Large intestine (tissue), 3 donors: ENCODE measurements at regions not wholly inside any gene's neighbourhood (a gene's known extent, or its start where the extent isn't known, plus 50 kb on each side); places are given as distances from the start of the nearest gene placed in this dataset.

Experiments used
- DNase-seq, 2 donors: peaks; one replicate each; pipeline versions ENCODE4 v3.0.0 to v3.0.0-alpha.2; 2013
- H3K27ac ChIP-seq: one replicate; pipeline ENCODE4 v1.5.1; 2013; ENCODE audit warnings: low read length
- H3K27me3 ChIP-seq: 2 replicates; pipeline ENCODE4 v1.6.1; 2013; ENCODE audit warnings: low read length; ENCODE audit not compliant: control insufficient read depth, insufficient read depth
- H3K36me3 ChIP-seq: 2 replicates; pipeline ENCODE4 v1.6.1; 2013; ENCODE audit warnings: low read length; ENCODE audit not compliant: control insufficient read depth, insufficient read depth
- H3K4me1 ChIP-seq: one replicate; pipeline ENCODE4 v1.6.1; 2013; ENCODE audit warnings: low read length; ENCODE audit not compliant: control insufficient read depth, insufficient read depth
- H3K4me3 ChIP-seq: one replicate; pipeline ENCODE4 v1.5.1; 2013; ENCODE audit warnings: low read length
- H3K9me3 ChIP-seq: one replicate; pipeline ENCODE4 v1.6.1; 2013; ENCODE audit warnings: mild to moderate bottlenecking, low read depth, low read length, moderate library complexity; ENCODE audit not compliant: control insufficient read depth
- WGBS: methylation state at CpG from one replicate; pipeline ENCODE4 v1.1.5; 2013; ENCODE audit warnings: low lambda C conversion rate; ENCODE audit not compliant: insufficient coverage; 5-methylcytosine and 5-hydroxymethylcytosine counted together

DNA sequence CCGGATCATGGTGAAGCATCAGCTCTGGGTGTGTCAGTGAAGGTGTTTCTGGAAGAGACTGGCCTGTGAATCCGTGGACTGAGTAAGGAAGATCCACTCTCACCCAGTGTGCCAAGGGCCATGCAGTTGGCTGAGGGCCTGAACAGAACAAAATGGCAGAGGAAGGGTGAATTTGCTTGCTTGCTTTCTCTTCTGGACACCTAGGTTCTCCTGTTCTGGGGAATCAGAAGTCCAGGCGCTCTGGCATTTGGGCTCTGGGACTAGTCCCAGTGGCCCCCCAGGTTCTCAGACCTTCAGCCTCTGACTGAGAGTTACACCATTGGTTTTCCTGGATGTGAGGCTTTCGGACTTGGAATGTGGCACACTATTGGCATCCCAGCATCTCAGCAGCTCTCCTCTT lies 1170.8 kb downstream of the TBC1D22A start:
- no peak overlapping the region for H3K27ac ChIP-seq
- H3K4me1 ChIP-seq: no peaks in the 10 kb centered on the region
- no peaks in the 10 kb centered on the region for H3K27me3 ChIP-seq
- no peak overlapping the region for H3K4me3 ChIP-seq
- no peaks in the 10 kb centered on the region for H3K36me3 ChIP-seq
- 80% methylated on average over 2 of the region's 4 CpGs for WGBS
- no peak for DNase-seq
- H3K9me3 ChIP-seq: peaks cover 4% of the 10 kb centered on the region

DNA sequence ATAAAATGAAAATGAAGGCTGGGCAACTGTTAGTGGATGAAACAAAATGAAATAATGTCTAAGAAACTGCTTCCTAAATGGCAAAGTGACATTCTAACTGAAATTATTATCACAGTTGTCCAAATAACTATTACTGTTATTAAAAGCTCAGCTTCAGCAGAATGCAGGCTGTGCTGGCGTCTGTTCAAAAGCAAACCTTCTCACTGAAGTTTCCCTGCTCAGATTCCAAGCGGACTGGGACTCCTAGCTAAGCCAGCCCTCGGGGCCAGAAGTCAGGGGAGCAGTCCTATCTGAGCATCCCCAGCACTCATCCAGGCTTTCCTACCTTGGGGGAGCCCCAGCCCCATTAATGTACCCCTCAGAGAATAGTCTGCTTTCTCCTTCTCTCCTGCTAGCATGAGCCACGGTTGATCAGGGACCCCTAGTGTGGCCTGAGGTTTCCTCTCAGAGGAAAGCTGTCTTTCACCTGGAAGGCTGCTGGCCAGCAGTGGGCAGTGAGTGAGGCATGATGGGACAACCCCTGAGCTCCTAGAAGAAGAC lies 1167.3 kb downstream of the TBC1D22A start:
- no peak overlapping the region for H3K4me3 ChIP-seq

DNA sequence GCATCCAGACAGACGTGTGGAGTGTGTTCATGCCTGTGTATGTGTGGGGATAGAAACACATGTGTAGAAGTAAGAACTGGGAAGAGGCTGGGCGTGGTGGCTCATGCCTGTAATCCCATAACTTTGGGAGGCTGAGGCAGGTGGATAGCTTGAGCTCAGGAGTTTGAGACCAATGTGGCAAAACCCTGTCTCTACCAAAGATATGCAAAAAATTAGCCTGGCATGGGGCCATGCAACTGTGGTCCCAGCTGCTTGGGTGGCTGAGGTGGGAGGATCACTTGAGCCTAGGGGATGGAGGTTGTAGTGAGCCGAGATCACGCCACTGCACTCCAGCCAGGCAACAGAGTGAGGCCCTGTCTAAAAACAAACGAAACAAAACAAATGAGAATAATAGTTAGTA lies 1166.6 kb downstream of the TBC1D22A start:
- H3K27ac ChIP-seq: no peak overlapping the region
- H3K4me3 ChIP-seq: no peak overlapping the region
- peaks cover 3% of the 10 kb centered on the region for H3K9me3 ChIP-seq
- no peaks in the 10 kb centered on the region for H3K4me1 ChIP-seq
- H3K27me3 ChIP-seq: no peaks in the 10 kb centered on the region
- 67% methylated on average over 1 of the region's 5 CpGs for WGBS
- no peaks in the 10 kb centered on the region for H3K36me3 ChIP-seq
- no peak for DNase-seq

More for the DNA sequence above, 1167.3 kb downstream of the TBC1D22A start:
- Histone ChIP-seq H3K27me3 (no peaks in the 10 kb centered on the region), H3K36me3 (no peaks in the 10 kb centered on the region), H3K4me1 (no peaks in the 10 kb centered on the region), H3K9me3 (peaks cover 4% of the 10 kb centered on the region), H3K27ac (no peak overlapping the region)
- DNase-seq: no peak
- WGBS: no CpG with 5 or more reads among the region's 4 CpGs

DNA sequence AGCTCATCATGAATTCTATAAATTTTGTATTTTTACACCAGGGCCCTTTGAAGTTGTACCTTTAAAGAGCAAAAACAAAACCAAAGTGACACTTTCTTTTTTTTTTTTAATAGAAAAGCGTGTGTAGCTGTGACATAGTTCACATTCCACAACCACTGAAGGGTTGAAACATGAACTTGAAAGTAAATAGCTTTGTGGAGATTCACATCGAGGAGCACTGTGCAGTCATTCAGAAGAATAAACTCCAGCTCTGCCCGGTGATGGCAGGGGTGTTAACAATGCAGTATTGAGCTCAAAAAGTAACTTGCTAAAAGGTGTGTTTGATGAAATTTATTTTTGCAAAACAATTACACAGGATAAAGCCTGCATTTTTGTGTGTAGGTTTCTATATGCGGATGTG lies 1166.2 kb downstream of the TBC1D22A start:
- WGBS: no CpG with 5 or more reads among the region's 4 CpGs
- Histone ChIP-seq H3K27ac (no peak overlapping the region), H3K27me3 (no peaks in the 10 kb centered on the region), H3K4me3 (no peak overlapping the region), H3K4me1 (no peaks in the 10 kb centered on the region), H3K9me3 (no peaks in the 10 kb centered on the region), H3K36me3 (no peaks in the 10 kb centered on the region)
- DNase-seq: no peak

DNA sequence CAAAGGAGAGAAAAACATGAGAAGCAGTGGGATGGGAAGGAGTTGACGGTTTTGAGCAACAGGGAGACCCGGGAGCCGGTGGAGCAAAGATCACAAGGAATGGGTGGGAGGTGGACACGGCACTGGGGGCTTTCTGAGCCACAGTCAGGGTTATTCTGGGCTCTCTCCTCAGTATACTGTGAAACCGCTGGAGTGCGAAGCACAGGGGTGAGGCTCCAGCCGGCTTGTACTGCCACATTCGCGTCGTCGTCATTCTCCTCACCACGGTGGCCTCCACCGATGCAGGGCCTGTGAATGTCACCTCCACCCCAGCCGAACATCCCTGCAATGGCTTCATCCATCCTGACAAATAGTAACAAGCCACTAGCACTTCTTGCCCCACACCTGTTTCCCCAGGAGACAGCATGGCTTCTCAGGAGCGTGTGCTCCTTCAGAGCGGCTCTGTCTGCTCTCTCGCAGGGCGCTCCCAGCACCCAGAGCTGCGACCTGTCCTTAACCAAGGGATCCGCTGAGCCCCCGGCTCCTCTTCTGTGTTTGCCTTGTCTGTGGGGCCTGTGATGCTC lies 1165.3 kb downstream of the TBC1D22A start:
- Histone ChIP-seq H3K27ac (no peak overlapping the region), H3K36me3 (no peaks in the 10 kb centered on the region), H3K4me3 (no peak overlapping the region), H3K9me3 (no peaks in the 10 kb centered on the region), H3K4me1 (no peaks in the 10 kb centered on the region), H3K27me3 (no peaks in the 10 kb centered on the region)
- 100% methylated on average over 1 of the region's 21 CpGs for WGBS
- DNase-seq: no peak

DNA sequence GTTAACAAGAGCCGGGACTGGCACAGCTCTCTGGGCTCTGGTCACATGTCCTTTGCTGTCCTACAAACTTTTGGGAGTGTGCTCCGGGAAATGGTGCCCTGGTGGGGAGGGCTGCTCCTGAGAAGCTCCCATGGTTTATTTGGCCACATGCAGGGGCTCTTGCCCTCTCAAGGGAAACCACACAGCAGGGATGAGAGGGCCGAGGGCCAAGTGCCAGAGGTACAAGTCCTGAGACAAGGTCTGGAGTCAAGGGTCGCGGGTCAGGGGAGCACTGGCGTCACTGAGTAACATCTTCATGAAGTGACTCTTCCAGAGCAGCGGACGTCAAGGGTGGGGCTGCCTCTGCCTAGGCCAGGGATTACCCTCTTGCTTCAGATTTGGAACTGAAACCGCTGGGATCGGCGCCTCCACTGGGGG lies 1160.6 kb downstream of the TBC1D22A start:
- H3K27ac ChIP-seq: no peak overlapping the region
- no peak overlapping the region for H3K4me3 ChIP-seq
- H3K27me3 ChIP-seq: no peaks in the 10 kb centered on the region
- no peaks in the 10 kb centered on the region for H3K9me3 ChIP-seq
- H3K36me3 ChIP-seq: no peaks in the 10 kb centered on the region
- DNase-seq: no peak
- H3K4me1 ChIP-seq: no peaks in the 10 kb centered on the region
- no CpG with 5 or more reads among the region's 11 CpGs for WGBS

DNA sequence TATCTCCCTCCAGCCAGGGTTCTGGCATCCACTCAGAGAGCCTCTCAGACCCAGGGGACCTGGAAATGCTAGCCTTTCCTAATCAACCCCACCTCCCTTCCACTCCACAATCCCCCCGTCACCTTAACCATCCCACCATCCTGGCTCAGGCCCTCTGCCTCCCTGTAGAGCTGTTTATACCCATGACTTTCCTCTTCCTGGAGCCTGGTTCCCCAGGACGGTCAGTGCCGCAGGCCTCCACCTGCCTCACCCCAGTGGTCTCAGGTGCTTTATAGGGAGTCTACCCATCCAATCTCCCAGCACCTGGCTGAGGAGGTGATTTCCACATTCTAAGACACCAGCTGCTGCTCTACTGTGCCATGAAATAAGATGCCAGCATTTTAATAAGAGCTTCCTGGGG lies 1159.5 kb downstream of the TBC1D22A start:
- no peaks in the 10 kb centered on the region for H3K4me1 ChIP-seq
- no peak overlapping the region for H3K27ac ChIP-seq
- H3K4me3 ChIP-seq: no peak overlapping the region
- H3K27me3 ChIP-seq: no peaks in the 10 kb centered on the region
- H3K9me3 ChIP-seq: no peaks in the 10 kb centered on the region
- no peaks in the 10 kb centered on the region for H3K36me3 ChIP-seq
- no CpG with 5 or more reads among the region's 3 CpGs for WGBS
- DNase-seq: no peak

DNA sequence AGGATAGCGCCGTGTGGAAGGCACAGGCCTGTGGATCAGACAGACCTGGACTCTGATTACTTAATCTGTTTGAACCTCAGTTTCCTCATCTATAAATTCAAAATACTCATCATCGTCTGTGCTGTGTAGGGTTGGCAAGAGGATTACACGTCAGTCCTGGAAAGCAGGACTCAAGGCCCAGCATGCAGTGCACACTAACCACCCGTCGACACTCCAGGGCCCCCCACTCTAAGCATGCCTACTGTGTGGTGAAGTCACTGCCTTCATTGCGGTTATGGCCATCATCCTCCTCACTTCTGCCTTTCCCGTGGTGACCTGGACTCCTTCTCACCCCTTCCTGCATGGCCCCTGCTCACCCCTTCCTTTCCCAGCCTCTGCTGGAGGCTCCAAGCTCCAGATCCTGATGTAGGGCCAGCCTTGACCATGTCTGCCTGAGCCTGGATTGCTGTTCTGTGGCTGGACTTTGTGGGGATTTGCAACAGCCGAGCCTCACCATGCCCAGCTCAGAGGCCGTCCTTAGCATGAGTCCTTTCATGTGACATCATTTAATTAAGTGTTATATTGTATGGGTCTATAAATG lies 1158.0 kb downstream of the TBC1D22A start:
- no peak for DNase-seq
- Histone ChIP-seq H3K27me3 (no peaks in the 10 kb centered on the region), H3K9me3 (no peaks in the 10 kb centered on the region), H3K27ac (no peak overlapping the region), H3K4me1 (no peaks in the 10 kb centered on the region), H3K4me3 (no peak overlapping the region), H3K36me3 (no peaks in the 10 kb centered on the region)
- no CpG with 5 or more reads among the region's 10 CpGs for WGBS

DNA sequence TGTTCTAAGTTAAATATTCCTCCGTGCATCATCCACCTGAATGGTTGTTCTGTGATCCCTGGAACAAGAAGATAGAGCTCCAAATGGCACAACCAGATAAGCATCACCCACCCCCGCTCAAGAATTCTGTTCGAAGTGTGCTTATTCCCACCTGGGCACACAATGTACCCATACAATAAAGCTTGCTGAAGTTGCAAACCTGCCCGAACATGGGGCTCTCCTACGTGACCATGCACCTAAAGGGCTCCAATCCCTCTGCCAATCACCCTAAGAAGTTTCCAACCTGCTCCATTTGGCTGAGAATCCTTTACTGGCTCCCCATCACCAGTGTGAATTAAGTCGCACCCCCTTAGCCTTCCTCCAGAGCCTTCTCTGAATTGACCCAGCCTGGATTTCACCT lies 1157.4 kb downstream of the TBC1D22A start:
- DNase-seq: no peak
- Histone ChIP-seq H3K36me3 (no peaks in the 10 kb centered on the region), H3K27me3 (no peaks in the 10 kb centered on the region), H3K4me3 (no peak overlapping the region), H3K4me1 (no peaks in the 10 kb centered on the region), H3K9me3 (no peaks in the 10 kb centered on the region), H3K27ac (no peak overlapping the region)
- 100% methylated on average over 2 of the region's 6 CpGs for WGBS

DNA sequence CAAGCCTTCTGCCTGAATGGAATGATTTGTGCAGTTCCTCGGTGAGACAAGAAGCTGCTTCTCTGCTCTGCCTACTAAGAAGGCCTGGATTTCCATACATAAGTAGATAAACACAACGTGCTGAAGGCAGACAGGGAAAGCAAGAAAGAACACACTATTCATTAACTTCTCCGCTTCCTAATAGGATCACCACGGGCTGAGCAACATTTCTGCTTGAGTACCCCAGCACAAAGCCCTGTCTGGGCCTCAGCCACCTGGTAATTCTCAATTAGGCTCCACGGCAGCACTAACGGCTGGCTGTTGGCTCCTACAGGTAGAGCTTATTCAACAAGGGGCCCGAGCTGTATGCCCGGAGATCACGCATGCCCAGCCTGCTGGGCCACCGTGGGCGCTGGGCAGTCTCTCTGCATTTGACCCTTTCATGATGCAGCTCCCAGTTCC lies 1156.6 kb downstream of the TBC1D22A start:
- H3K27me3 ChIP-seq: no peaks in the 10 kb centered on the region
- WGBS: no CpG with 5 or more reads among the region's 11 CpGs
- H3K4me3 ChIP-seq: no peak overlapping the region
- no peaks in the 10 kb centered on the region for H3K9me3 ChIP-seq
- no peak overlapping the region for H3K27ac ChIP-seq
- no peaks in the 10 kb centered on the region for H3K4me1 ChIP-seq
- H3K36me3 ChIP-seq: no peaks in the 10 kb centered on the region
- no peak for DNase-seq
